ENCODE measurements at regions not wholly inside any gene's neighbourhood (a gene's known extent, or its start where the extent isn't known, plus 50 kb on each side); places are given as distances from the start of the nearest gene placed in this dataset.
A peak's percentile ranks its signal among the peaks of the same experiment; 100 is the strongest.

DNA sequence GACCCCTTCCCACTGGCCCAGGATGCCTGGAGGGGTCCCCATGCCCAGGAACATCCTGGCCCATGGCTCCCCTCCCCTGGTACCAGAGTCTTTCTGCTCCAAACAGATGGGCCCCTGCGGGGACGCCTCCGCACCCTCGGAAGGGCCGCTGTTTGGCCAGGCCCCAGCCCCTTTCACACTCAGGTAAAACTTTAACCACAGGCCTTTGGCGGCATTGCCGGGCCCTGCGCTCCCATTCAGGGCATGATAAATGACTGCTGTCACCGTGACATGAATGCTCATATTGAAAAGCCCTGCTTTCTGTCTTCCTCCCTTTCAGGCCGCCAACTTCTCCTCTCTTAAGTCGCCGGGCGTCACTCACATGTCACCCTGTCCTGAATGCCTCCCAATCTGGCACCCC, 141.5 kb upstream of the TOP1 start (continued):
- TF ChIP-seq ZNF367 (CRISPR knock-in tag; IDR thresholded peaks at IDR 0.05; ENCODE audit: borderline replicate concordance), result no peak
- TF ChIP-seq EED (CRISPR knock-in tag; IDR thresholded peaks at IDR 0.05), result 0 out of 2 replicates have a peak, but pooled peaks have one; percentile 33
- TF ChIP-seq ATRX (CRISPR knock-in tag; IDR thresholded peaks at IDR 0.05; ENCODE audit: borderline replicate concordance), result no peak
- TF ChIP-seq NFYC (CRISPR knock-in tag; IDR thresholded peaks at IDR 0.05), result no peak
- TF ChIP-seq, protein P1, sequence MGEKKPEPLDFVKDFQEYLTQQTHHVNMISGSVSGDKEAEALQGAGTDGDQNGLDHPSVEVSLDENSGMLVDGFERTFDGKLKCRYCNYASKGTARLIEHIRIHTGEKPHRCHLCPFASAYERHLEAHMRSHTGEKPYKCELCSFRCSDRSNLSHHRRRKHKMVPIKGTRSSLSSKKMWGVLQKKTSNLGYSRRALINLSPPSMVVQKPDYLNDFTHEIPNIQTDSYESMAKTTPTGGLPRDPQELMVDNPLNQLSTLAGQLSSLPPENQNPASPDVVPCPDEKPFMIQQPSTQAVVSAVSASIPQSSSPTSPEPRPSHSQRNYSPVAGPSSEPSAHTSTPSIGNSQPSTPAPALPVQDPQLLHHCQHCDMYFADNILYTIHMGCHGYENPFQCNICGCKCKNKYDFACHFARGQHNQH (CRISPR knock-in tag; IDR thresholded peaks at IDR 0.05), result no peak
- TF ChIP-seq TSC22D2 (CRISPR knock-in tag; IDR thresholded peaks at IDR 0.05; ENCODE audit: borderline replicate concordance), result no peak
- TF ChIP-seq MAFG (CRISPR knock-in tag; IDR thresholded peaks at IDR 0.05), result no peak
- TF ChIP-seq, protein P2, sequence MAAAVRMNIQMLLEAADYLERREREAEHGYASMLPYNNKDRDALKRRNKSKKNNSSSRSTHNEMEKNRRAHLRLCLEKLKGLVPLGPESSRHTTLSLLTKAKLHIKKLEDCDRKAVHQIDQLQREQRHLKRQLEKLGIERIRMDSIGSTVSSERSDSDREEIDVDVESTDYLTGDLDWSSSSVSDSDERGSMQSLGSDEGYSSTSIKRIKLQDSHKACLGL (CRISPR knock-in tag; IDR thresholded peaks at IDR 0.05), result no peak
- TF ChIP-seq, protein P3, sequence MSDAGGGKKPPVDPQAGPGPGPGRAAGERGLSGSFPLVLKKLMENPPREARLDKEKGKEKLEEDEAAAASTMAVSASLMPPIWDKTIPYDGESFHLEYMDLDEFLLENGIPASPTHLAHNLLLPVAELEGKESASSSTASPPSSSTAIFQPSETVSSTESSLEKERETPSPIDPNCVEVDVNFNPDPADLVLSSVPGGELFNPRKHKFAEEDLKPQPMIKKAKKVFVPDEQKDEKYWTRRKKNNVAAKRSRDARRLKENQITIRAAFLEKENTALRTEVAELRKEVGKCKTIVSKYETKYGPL (CRISPR knock-in tag; IDR thresholded peaks at IDR 0.05), result no peak
- TF ChIP-seq ZNF451 (CRISPR knock-in tag; IDR thresholded peaks at IDR 0.05), result no peak
- TF ChIP-seq ZFP62 (CRISPR knock-in tag; IDR thresholded peaks at IDR 0.05), result no peak
- no peak for TF ChIP-seq ZNF274 (CRISPR knock-in tag; IDR thresholded peaks at IDR 0.05)
- TF ChIP-seq, protein P4, sequence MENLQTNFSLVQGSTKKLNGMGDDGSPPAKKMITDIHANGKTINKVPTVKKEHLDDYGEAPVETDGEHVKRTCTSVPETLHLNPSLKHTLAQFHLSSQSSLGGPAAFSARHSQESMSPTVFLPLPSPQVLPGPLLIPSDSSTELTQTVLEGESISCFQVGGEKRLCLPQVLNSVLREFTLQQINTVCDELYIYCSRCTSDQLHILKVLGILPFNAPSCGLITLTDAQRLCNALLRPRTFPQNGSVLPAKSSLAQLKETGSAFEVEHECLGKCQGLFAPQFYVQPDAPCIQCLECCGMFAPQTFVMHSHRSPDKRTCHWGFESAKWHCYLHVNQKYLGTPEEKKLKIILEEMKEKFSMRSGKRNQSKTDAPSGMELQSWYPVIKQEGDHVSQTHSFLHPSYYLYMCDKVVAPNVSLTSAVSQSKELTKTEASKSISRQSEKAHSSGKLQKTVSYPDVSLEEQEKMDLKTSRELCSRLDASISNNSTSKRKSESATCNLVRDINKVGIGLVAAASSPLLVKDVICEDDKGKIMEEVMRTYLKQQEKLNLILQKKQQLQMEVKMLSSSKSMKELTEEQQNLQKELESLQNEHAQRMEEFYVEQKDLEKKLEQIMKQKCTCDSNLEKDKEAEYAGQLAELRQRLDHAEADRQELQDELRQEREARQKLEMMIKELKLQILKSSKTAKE (CRISPR knock-in tag; IDR thresholded peaks at IDR 0.05; ENCODE audit: borderline replicate concordance), result no peak
- no peak for TF ChIP-seq ZNF652 (CRISPR knock-in tag; IDR thresholded peaks at IDR 0.05; ENCODE audit: borderline replicate concordance, low read depth)
- TF ChIP-seq ZNF20 (CRISPR knock-in tag; IDR thresholded peaks at IDR 0.05), result no peak
- no peak for TF ChIP-seq ZNF10 (CRISPR knock-in tag; IDR thresholded peaks at IDR 0.05; ENCODE audit: borderline replicate concordance, low read depth)
- no peak for TF ChIP-seq DNMT1 (CRISPR knock-in tag; IDR thresholded peaks at IDR 0.05)
- no peak for TF ChIP-seq ZNF138 (CRISPR knock-in tag; IDR thresholded peaks at IDR 0.05; ENCODE audit: low read depth)
- no peak for TF ChIP-seq SUZ12 (IDR thresholded peaks at IDR 0.05; ENCODE audit: low read depth, low read length)
- no peak for TF ChIP-seq ZNF773 (CRISPR knock-in tag; IDR thresholded peaks at IDR 0.05; ENCODE audit: borderline replicate concordance)
- TF ChIP-seq ZNF383 (CRISPR knock-in tag; IDR thresholded peaks at IDR 0.05; ENCODE audit: borderline replicate concordance), result no peak
- no peak for TF ChIP-seq PRMT3 (CRISPR knock-in tag; IDR thresholded peaks at IDR 0.05; ENCODE audit: borderline replicate concordance, low read depth)
- TF ChIP-seq, protein P5, sequence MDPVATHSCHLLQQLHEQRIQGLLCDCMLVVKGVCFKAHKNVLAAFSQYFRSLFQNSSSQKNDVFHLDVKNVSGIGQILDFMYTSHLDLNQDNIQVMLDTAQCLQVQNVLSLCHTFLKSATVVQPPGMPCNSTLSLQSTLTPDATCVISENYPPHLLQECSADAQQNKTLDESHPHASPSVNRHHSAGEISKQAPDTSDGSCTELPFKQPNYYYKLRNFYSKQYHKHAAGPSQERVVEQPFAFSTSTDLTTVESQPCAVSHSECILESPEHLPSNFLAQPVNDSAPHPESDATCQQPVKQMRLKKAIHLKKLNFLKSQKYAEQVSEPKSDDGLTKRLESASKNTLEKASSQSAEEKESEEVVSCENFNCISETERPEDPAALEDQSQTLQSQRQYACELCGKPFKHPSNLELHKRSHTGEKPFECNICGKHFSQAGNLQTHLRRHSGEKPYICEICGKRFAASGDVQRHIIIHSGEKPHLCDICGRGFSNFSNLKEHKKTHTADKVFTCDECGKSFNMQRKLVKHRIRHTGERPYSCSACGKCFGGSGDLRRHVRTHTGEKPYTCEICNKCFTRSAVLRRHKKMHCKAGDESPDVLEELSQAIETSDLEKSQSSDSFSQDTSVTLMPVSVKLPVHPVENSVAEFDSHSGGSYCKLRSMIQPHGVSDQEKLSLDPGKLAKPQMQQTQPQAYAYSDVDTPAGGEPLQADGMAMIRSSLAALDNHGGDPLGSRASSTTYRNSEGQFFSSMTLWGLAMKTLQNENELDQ (CRISPR knock-in tag; IDR thresholded peaks at IDR 0.05; ENCODE audit: borderline replicate concordance), result no peak
- TF ChIP-seq, protein P6, sequence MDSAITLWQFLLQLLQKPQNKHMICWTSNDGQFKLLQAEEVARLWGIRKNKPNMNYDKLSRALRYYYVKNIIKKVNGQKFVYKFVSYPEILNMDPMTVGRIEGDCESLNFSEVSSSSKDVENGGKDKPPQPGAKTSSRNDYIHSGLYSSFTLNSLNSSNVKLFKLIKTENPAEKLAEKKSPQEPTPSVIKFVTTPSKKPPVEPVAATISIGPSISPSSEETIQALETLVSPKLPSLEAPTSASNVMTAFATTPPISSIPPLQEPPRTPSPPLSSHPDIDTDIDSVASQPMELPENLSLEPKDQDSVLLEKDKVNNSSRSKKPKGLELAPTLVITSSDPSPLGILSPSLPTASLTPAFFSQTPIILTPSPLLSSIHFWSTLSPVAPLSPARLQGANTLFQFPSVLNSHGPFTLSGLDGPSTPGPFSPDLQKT (CRISPR knock-in tag; IDR thresholded peaks at IDR 0.05; ENCODE audit: borderline replicate concordance), result no peak
